ENCODE measurements at regions not wholly inside any gene's neighbourhood (a gene's known extent, or its start where the extent isn't known, plus 50 kb on each side); places are given as distances from the start of the nearest gene placed in this dataset.
"Not testable (repeated sequence)": the region's sequence is repeated elsewhere in the genome, so short reads cannot be mapped to it uniquely, and the experiment has no call there.

DNA sequence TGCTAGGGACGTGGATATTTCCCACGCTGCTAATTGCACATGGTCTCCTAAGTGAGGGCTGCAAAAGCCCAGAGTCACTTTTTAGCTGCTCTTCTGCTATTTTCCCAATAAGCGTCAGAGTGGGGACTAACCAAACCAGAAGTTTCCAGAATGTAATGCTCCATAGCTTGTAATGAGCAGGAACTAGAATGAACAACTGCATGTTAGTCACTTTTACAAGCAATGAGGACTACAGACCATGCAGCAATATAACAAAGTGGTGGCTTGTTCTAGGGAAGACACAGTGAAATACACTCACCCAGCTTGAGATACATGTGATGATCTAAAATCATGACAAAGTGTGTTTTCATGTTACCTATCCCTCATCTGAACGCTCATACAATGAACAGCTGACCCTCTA, 314.1 kb upstream of the SGK1 start:
- DNase-seq = no peak

DNA sequence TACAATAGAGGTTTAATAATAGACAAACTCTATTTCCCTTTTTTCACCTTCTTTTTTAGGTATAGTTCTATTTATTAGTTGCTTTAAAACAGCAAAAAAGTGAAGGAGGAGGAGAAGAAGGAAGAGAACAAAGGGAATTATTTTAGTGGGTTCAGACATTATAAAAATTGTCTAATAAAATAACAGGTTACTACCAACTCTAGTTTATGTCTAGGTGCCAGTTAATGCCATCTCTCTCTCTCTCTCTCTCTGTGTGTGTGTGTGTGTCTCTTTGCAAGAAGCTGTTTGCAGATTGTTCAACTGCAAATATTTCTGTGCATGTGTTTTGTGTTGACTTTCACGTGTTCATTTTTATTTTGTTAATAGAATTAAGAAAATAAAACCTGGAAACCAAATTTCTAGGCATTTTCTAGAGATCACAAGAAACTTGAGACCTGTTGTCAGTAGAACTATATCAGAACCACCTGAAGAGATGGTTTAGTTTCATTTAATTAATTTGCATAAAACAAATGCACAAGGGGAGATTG, 313.5 kb upstream of the SGK1 start:
- DNase-seq = no peak

DNA sequence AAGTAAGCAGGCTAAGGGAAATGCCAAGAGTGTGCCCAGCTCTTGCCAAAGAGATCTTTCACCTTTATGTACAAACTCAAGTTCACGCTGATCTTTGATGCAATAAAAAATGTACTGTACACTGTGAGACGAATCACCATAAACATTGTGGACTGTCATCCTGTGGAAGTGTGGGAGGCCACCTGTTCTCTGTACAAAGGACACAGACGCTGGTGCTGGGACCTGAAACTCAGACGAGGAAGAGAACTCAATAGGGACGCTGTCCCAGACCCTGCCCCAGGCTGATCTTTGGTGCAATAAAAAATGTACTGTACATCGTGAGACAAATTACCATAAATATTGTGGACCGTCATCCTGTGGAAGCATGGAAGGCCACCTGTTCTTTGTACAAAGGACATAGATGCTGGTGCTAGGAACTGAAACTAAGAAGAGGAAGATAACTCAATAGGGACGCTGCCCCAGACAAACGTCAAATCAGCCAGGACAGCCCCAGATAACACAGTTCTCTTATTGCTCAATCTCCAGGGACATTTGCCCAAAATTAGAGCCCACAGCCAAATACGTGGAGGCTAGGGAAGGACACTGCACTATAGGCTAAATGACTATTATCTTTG, 312.7 kb upstream of the SGK1 start:
- DNase-seq = no peak

DNA sequence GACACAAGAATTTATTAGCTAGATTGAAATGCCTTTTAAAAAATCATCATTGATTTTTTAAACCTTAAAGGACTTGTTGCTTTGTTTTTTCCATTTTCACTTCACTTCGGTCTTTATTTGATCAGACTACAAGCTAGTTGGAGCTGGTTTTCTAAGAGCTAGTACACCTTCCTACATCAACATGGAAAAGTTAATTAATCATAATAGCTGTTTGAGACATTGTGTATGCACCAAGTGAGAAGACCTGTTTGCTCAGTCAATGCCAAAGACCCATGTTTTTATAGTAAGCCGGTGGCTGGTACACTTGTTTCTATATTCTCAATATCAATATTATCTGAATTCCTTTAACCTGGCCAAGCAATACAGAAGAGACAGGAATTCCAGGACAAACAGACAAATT, 310.2 kb upstream of the SGK1 start:
- no peak for DNase-seq

DNA sequence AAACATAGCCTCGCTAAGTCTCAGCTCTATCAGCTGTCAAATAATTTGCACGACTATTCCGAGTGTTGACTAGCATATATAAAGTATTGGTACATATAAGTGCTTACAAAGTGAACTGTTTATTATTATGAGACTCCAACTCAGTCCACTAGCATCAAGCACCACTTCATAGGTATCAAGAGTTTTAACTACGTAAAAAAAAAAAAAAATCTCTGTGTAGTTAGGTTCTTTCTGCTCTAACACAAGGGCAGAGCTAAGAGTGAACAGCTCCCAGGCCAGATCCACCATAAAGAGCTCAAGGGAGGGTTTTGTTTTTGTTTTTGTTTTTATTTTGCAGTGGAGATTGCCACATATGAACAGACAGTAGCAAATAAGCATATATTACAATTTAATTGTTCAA, 309.8 kb upstream of the SGK1 start:
- DNase-seq = no peak

DNA sequence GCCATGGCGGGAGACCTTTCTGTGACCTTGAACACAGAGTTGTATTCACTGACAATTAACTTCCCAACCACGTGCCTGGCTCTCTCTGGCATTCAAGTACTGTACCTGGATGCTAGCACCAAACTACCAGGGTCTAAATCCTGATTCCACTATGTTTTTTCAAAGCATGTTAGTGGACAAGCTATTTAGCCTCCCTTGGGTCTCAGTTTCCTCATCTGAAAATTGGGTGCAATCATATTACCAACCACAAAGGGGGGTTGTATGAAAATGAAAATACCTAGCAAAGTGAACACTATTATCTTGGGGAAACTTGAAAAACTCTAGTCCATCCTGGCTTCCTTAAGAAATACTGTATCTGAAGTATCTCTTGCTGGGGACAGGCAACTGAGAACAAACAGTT, 308.7 kb upstream of the SGK1 start:
- no peak for DNase-seq

DNA sequence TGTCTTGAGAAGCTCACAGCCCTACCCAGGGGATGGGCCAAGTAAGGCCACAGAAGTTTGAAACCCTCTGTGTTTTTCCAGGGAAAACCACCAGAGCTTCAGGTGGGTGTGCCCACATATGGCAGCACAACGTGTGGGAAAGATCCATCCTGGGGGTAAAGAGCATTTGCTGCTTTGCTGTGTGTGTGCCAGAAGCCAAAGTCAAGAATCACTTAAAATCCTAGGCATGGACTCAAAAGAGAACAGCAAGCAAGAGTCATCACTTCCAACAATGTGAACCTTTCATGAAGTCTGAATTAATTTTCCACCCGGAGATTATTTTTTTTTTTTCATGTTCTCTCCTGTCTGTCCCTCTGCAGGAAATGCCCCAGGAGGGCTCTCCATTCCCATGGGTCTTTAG, 308.2 kb upstream of the SGK1 start:
- DNase-seq = no peak

DNA sequence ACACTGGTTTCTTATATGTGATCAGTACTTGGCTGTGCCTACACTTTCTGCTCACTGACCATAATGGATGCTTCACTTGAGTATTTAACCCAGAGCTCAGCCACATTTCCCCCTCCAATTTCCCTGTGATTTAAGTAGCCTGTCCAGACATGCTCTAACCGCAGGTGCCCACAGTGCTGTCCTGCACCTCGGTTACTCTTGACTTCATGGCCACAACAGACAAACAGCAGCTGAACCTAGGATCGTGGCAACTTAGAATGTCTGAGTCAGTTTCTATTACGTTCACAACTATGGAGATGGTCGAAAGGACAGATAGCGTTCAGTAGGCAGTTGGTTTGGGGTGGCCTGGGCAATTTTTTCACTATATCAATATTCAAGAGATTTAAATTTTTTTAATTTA, 306.9 kb upstream of the SGK1 start:
- DNase-seq = no peak

DNA sequence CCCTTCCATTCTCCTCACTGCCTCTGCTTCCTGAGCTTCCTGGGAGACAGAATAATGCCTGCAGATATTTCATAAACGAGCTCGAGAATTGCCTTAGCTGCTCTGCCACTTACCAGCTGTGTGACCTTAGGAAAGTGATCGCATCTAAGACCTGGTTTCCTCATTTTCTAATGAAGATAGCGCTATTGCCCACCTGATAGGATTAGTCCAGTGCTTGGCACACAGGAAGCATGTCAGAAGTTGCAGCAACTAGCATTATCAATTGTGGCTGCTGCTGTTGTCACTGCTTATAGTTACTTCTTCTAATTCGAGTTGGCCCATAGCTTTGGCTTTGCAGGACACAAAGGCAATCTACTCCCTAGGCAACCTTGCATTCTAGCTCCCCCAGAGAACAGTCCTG, 305.5 kb upstream of the SGK1 start:
- no peak for DNase-seq

DNA sequence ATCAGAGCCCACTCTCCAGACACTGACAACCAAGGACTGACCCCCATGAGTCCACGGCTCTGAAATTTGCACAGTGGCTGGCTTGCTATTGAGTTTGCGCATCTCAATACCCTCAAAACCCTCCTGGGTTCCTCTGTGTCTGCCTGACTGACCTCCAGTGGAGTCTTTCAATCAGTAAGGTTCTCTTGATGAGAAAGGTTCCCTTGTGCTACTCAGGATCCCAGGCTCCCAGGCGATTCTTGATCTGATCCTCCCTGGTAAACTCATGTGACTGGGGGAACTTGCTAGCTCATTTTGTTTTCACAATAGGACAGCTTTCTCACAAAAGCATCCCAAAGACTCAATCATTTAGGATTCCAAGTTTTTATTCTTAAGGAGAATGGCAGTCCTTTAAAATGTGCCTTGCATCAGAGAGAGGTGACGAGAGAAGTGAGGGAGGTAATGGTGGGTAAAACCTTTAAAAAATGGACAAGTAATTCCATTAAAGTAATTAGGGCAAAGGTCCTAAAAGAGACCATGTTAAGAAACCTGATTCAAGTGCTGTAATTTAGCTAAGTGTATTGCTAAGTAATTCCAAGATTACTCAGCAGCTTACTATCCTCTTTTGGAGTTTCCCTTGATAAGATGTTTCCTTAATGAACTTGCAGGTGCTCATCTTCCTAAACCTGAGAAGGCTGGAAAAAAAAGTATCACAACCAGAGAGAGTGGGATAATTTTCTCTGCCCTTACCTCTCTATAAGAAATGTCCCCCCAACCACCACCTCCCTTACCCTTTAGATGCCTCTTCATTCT, 304.7 kb upstream of the SGK1 start:
- DNase-seq = no peak

DNA sequence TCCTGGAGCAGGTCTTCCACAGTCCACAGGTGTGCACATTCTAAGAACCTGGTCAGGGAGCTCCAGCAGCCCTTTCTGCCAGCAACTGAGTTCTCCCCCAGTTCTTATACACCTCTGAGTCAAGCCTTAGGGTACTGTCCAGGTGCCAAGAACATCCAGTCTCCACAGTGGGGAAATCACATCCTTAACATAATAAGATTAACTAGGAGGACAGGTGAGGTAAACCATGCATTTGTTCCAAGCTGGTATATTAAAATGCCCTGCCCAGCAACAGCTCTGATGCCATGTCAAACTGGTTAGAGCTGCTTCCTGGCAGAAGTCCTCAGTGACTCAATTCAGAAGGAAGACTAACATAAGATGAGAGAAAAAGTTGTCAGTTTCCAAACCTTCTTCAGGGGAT, 303.9 kb upstream of the SGK1 start:
- no peak for DNase-seq

DNA sequence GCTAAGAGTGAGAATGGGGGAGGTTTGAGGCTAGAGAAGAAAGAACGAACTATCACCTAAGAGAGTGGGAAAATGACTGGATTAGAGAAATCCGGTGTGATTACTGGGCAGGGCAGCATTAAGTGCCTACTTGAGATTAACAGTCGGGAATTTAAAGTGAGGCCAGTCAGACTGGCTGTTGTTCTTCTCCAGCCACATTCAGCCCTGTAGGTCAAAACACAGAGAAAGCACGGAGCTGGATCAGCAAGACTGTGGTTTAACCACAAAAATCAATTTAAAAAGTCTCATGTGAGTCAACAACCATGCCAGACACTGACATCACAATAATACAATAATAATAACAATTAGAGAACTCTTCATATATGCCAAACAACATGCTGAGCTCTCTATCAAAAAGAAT, 301.9 kb upstream of the SGK1 start:
- DNase-seq = no peak

DNA sequence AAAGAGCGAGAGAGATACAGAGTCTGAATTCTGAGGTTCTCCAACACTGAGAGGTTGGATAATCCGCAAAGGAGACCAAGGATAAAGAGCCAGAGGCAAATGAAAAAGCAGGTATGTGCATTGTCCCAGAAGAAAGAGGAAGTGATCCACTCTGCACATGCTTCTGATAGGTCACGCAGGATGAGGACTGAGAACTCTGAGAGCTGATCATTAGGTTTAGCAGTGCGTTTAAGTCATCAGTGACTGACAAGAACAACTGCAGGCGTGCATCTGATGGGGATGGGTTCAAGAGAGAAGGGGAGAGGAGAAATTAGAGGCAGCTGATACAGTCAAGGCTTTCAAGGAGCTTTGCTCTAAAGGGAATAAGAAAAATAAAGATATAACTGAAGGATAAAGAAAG, 301.2 kb upstream of the SGK1 start:
- no peak for DNase-seq

DNA sequence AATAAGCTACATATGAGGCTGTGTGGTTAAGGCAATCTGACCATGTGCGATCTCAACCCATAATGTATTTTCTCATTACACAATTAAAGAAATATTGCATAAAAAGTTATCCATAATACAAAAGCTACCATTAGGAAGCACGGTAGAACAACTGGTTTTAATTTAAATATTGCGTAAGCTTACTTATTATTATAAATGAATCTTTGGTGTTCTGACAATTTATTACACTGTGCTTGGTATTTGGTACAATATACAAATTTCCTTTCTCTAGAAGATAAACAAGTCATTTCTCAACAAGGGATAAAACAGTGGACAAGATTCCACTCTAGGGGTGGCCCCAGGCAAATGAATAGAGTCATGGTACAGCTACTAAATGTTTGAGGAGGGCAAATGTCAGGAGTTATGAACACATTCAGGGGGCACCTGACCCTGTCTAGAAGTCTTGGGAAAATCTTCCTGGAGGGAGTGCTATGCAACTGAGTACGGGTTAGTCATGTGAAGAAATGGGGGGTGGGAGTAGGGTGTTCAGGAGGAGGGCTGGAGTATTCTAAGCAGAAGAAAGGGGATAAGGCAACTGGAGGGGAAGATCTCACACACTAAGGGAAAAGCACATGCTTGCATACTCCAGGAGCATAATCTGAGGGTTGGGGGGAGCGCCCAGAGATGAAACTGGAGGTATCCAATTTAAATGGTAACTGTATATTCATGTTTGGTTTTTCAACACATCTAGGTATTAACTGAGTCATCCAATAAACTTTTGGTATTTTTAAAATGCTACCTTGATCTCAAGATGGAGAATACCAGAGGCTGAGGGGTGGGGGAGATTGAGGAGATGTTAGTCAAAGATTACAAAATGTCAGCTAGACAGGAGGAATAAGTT, 296.9 kb upstream of the SGK1 start:
- DNase-seq = no peak

DNA sequence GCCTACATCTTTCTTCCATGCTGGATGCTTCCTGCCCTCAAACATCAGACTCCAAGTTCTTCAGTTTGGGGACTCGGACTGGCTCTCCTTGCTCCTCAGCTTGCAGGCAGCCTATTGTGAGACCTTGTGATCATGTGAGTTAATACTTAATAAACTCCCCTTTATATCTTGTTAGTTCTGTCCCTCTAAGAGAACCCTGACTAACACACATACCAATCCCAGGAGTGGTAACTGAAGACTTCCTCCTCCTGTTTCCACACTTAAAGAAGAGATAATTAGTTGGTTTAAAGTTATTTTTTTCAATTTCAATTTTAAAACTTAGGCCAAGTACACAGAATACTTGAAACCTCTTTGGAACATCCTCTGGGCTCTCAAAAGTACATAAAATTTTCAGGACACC, 294.2 kb upstream of the SGK1 start:
- not testable (repeated sequence) for DNase-seq

DNA sequence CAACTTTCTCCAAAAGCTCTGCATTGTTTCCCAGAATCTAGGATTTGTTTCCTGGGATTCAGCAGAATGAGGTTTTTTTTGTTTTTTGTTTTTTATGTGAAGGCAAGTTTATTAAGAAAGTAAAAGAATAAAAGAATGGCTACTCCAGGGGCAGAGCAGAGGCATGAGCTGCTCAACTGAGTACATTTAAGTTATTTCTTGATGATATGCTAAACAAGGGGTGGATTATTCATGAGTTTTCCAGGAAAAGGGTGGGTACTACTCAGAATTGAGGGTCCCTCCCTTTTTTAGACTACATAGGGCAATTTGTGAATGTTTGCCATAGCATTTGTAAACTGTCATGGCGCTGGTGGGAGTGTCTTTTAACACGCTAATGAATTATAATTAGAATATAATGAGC, 292.5 kb upstream of the SGK1 start:
- DNase-seq = no peak

DNA sequence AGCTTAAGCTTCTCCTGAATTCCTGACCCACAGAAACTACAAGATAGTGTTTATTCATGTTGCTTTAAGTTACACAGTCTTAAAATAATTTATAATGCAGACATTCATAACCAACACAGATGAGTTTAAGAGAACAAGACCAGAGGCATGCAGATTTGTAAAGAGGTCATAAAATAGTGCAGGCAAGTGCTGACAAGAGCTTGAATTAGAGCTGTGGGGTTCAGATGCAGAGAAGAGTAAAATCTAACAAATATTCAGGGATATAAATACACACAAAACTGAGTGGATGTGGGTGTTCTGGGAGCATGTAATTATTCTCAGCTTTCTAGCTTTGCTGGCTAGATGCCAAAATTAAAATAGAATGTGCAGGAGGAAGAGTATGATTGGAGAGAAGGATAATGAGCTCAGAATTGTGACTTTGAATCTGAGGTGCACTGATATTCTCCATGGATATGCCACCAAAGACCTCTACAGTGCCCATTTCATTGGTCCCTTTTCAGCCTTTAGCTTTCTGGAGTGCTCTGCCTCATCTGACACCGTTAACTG, 291.9 kb upstream of the SGK1 start:
- no peak for DNase-seq

DNA sequence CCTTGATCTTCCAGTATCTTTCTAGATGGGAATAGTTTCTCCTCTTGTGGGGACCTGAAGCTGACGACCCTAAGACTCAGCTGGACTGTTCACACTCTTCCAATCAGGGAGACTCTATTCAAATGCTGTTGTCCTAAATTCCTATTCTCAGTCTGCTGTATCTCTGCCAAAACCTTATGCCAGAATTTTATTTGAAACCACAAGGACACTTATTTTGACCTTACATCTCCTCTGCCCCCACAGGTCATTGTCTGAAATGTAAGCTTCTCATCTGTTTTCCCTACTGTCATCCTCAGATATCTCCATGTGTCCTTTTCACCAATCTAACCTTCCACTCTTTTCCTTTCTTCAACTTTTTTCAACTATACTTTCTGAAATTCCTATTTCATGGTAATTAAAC, 289.5 kb upstream of the SGK1 start:
- DNase-seq = no peak

DNA sequence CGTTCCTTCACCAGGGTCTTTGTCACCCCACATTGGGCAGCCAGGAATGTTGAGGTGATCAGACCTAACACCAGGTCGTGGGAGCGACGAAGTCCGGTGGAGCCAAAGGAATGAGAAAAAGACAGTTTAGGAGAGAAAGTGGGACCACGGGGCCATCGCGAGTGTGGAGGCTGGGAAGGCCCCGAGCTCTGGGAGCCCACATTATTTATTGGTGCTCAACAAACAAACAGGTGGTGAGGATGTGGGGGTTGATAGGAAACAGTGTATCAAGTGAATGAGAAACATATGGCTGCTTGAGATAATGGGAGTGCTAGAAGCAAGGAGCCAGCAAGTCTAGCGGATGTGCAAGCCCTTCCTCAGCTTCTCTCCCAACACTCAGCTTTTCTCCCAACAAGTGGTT, 287.1 kb upstream of the SGK1 start:
- DNase-seq = no peak

DNA sequence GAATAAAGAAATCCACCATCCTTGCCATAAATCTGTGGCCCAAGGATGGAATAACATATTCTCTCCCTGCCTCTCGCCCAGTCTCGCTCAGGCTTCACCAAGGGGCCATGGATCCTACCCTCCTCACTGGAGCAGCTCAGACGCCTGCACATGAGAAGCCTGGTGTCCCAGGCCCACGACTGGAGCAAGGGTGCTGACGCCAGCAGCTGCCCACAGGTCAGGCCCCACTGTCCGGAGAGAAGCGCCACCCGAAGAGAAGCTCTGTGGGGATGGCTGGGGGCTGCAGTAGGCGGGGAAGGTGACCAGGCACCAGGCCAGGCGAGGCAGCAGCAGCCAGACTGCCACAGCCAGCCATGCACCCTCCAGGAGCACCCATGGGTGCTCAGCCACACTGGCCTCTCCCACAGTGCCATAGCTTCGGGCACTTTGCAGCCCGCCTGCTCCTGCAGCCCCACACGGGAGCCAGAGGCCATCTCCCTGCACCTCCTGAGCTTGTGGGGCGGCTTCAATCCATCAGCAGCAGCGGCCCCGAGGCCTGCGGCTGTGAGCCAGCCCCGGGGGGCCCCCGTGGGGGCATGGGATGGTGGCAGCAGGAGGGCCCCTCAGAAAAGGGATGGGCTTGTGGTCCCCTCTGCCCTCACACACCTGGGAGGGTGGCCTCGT, 286.2 kb upstream of the SGK1 start:
- no peak for DNase-seq

DNA sequence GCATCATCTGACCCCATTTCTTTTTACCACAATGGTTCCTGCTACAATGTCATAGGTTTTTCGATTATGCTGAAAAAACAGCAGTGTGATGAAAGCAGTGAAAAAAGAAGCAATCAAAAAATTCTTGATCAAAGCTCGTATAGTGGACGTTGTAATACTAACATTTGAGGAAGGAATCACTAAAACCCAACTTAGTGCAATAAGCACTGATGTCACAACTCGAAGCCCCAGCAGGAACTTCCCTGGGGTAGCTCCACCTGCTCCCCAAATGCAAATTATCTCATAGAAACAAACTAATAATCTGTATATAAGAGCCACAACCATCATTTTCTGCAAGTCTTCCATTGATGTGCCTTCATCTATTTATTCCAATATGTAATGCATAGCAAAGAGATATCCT, 285.6 kb upstream of the SGK1 start:
- no peak for DNase-seq

DNA sequence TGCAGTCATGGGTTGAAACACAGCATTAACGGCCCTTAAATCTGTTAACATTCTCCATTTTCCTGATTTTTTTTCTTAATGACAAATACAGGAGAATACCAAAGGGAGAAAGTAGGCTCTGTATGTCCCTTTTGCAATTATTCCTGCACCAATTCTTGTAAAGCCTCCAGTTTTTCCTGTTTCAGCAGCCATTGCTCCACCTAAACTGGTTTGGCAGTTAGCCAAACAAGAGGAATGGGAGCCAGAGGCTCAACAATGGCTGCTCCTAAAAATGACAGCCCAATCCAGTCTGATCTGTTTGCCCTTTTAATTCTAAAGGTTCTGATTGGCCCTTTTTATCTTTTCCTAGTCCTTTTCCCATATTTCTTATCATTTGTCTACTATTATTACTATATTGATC, 284.2 kb upstream of the SGK1 start:
- DNase-seq = no peak

DNA sequence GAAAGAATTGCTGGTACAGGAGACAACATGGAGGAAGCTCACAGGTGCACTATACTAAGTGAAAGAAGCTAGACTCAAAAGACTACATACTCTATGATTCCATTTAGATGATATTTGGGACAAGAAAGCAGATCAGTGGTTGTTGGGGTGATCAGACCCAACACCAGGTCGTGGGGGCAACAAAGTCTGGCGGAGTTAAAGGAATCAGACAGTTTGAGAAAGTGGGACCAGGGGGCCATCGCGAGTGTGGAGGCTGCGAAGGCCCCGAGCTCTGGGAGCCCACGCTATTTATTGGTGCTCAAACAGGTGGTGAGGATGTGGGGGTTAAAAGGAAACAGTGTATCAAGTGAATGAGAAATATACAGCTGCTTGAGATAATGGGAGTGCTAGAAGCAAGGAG, 282.8 kb upstream of the SGK1 start:
- no peak for DNase-seq

Data from CD4-positive, alpha-beta T cell treated with Interleukin-17A for 4 hours (primary cell).